HepG2 (cell line): ENCODE measurements at regions not wholly inside any gene's neighbourhood (a gene's known extent, or its start where the extent isn't known, plus 50 kb on each side); places are given as distances from the start of the nearest gene placed in this dataset.

Source experiments
- AKAP8 ChIP-seq: sonication (generic); formaldehyde crosslinking; IDR thresholded peaks from 2 replicates; pipeline ENCODE4 v1.5.1; 2020; ENCODE audit warnings: mild to moderate bottlenecking, missing genetic modification reagents
- CHD4 ChIP-seq: fragments of 200-600 bp; sonication (generic); IDR thresholded peaks from 2 replicates; pipeline ENCODE4 v1.7.0; 2017; ENCODE audit warnings: mild to moderate bottlenecking, low read length, borderline replicate concordance
- FIP1L1 ChIP-seq: fragments of 200-400 bp; formaldehyde crosslinking; IDR thresholded peaks from 2 replicates; pipeline ENCODE4 v1.6.1; 2018; ENCODE audit warnings: low read depth, mild to moderate bottlenecking, low read length, moderate library complexity, borderline replicate concordance; ENCODE audit not compliant: insufficient read depth
- HMG20A ChIP-seq: IDR thresholded peaks from 2 replicates; pipeline ENCODE4 v1.6.1; 2016; ENCODE audit warnings: borderline replicate concordance
- HNRNPK ChIP-seq: fragments of 200-400 bp; formaldehyde crosslinking; IDR thresholded peaks from 2 replicates; pipeline ENCODE4 v1.6.1; 2018; ENCODE audit warnings: low read length, low read depth, moderate library complexity, mild to moderate bottlenecking; ENCODE audit not compliant: poor library complexity, severe bottlenecking
- NR0B2 ChIP-seq: sonication (generic); formaldehyde crosslinking; IDR thresholded peaks from 2 replicates; pipeline ENCODE4 v1.4.0; 2020; ENCODE audit warnings: mild to moderate bottlenecking, missing genetic modification reagents
- PAX8 ChIP-seq: sonication (generic); formaldehyde crosslinking; IDR thresholded peaks from 2 replicates; pipeline ENCODE4 v1.8.0; 2022; ENCODE audit warnings: mild to moderate bottlenecking, missing genetic modification reagents, borderline replicate concordance
- RAD21 ChIP-seq: fragments of 450-650 bp; formaldehyde crosslinking; IDR thresholded peaks from 2 replicates; pipeline ENCODE4 v1.5.0; 2020; ENCODE audit warnings: mild to moderate bottlenecking
- ZFAT ChIP-seq: sonication (generic); formaldehyde crosslinking; conservative IDR thresholded peaks from 2 replicates; pipeline ENCODE4 v1.8.1; 2023; ENCODE audit warnings: missing genetic modification reagents, inconsistent platforms
- ZNF30 ChIP-seq: sonication (generic); formaldehyde crosslinking; IDR thresholded peaks from 2 replicates; pipeline ENCODE4 v1.5.0; 2020; ENCODE audit warnings: mild to moderate bottlenecking, missing genetic modification reagents
- ZNF569 ChIP-seq: sonication (generic); formaldehyde crosslinking; IDR thresholded peaks from 2 replicates; pipeline ENCODE4 v1.5.0; 2020; ENCODE audit warnings: mild to moderate bottlenecking, missing genetic modification reagents, moderate library complexity, borderline replicate concordance
- ZNF770 ChIP-seq: sonication (generic); formaldehyde crosslinking; IDR thresholded peaks from 2 replicates; pipeline ENCODE4 v1.5.0; 2020; ENCODE audit warnings: mild to moderate bottlenecking, missing genetic modification reagents

- TF ChIP-seq ZFAT (CRISPR knock-in tag) = no peak
- no peak for TF ChIP-seq AKAP8 (CRISPR knock-in tag)
- TF ChIP-seq NR0B2 (CRISPR knock-in tag) = no peak
- TF ChIP-seq HMG20A (CRISPR knock-in tag) = no peak
- TF ChIP-seq ZNF770 (CRISPR knock-in tag) = no peak
- no peak for TF ChIP-seq ZNF30 (CRISPR knock-in tag)
- TF ChIP-seq PAX8 (CRISPR knock-in tag) = no peak
- TF ChIP-seq FIP1L1 = no peak
- TF ChIP-seq CHD4 = no peak
- no peak for TF ChIP-seq RAD21 (CRISPR knock-in tag)
- TF ChIP-seq HNRNPK = no peak
- TF ChIP-seq ZNF569 (CRISPR knock-in tag) = no peak
Measured at GRCh38 chr13:22399801-22400420, 729.0 kb downstream of the FGF9 start (continued).
